OCI-LY3 (cell line): ENCODE measurements at regions not wholly inside any gene's neighbourhood (a gene's known extent, or its start where the extent isn't known, plus 50 kb on each side); places are given as distances from the start of the nearest gene placed in this dataset.
"Not testable (repeated sequence)": the region's sequence is repeated elsewhere in the genome, so short reads cannot be mapped to it uniquely, and the experiment has no call there.

ENCODE experiments used
- H2AFZ ChIP-seq: fragments of 200-600, 300-600 bp; shearing (Covaris generic); 2 replicates; pipeline ENCODE4 v1.6.0; 2014; ENCODE audit warnings: antibody characterized with exemption, low read depth, low read length
- H3K27ac ChIP-seq: fragments of 200-600, 300-600 bp; sonication (generic); 2 replicates; pipeline ENCODE4 v1.5.1; 2014; ENCODE audit warnings: mild to moderate bottlenecking, low read length, moderate library complexity, mixed read lengths
- H3K27me3 ChIP-seq: fragments of 200-600, 300-600 bp; sonication (generic); 2 replicates; pipeline ENCODE4 v1.6.1; 2014; ENCODE audit warnings: low read depth, low read length, mixed read lengths
- H3K36me3 ChIP-seq: fragments of 200-600, 300-600 bp; sonication (generic); replicated peaks from 2 replicates; pipeline ENCODE3; 2014; ENCODE audit warnings: low read depth, low read length, mixed read lengths
- H3K4me1 ChIP-seq: fragments of 300-600, 200-600 bp; sonication (generic); 2 replicates; pipeline ENCODE4 v1.6.1; 2014; ENCODE audit warnings: low read length, mixed read lengths
- H3K4me2 ChIP-seq: fragments of 200-600, 300-600 bp; sonication (generic); 2 replicates; pipeline ENCODE4 v1.6.1; 2014; ENCODE audit warnings: low read length, mixed read lengths
- H3K4me3 ChIP-seq: fragments of 300-600, 200-600 bp; sonication (generic); 2 replicates; pipeline ENCODE4 v1.5.1; 2014; ENCODE audit warnings: antibody characterized with exemption, mild to moderate bottlenecking, low read length, moderate library complexity
- H3K79me2 ChIP-seq: fragments of 300-600, 200-600 bp; shearing (Covaris generic); 2 replicates; pipeline ENCODE4 v1.6.1; 2014; ENCODE audit warnings: mild to moderate bottlenecking, low read length, mixed read lengths
- H3K9ac ChIP-seq: fragments of 300-600, 200-600 bp; shearing (Covaris generic); 2 replicates; pipeline ENCODE4 v1.6.0; 2014; ENCODE audit warnings: mild to moderate bottlenecking, low read length, moderate library complexity
- H3K9me3 ChIP-seq: fragments of 200-600, 300-600 bp; shearing (Covaris generic); 2 replicates; pipeline ENCODE4 v1.6.1; 2014; ENCODE audit warnings: low read length, mixed read lengths; ENCODE audit not compliant: insufficient read depth
- H4K20me1 ChIP-seq: fragments of 200-600, 300-600 bp; sonication (generic); 2 replicates; pipeline ENCODE4 v1.6.1; 2016; ENCODE audit warnings: low read length, mixed read lengths; ENCODE audit not compliant: insufficient read depth
- CTCF ChIP-seq: fragments of 200-600, 300-600 bp; sonication (generic); IDR thresholded peaks from 2 replicates; pipeline ENCODE4 v1.5.1; 2014; ENCODE audit warnings: antibody characterized with exemption, low read length, low read depth
- EZH2phosphoT487 ChIP-seq: fragments of 200-600 bp; shearing (Covaris generic); IDR thresholded peaks from 2 replicates; pipeline ENCODE4 v1.6.1; 2018; ENCODE audit warnings: antibody characterized with exemption, mixed run types, low read depth

GRCh38 chr2:78147466-78147865 lies 625.3 kb upstream of the LRRTM4 start:
- Histone ChIP-seq H3K4me3 (no peak overlapping the region), H2AFZ (no peak overlapping the region), H3K27ac (no peak overlapping the region), H3K9ac (no peak overlapping the region), H4K20me1 (no peaks in the 10 kb centered on the region), H3K79me2 (no peaks in the 10 kb centered on the region), H3K36me3 (no peaks in the 10 kb centered on the region), H3K4me1 (no peaks in the 10 kb centered on the region), H3K9me3 (no peaks in the 10 kb centered on the region), H3K4me2 (no peak overlapping the region), H3K27me3 (no peaks in the 10 kb centered on the region)
- no peak for TF ChIP-seq CTCF
- TF ChIP-seq EZH2phosphoT487: no peak

- no peak for TF ChIP-seq EZH2phosphoT487
- no peak for TF ChIP-seq CTCF
- Histone ChIP-seq H2AFZ (no peak overlapping the region), H3K4me2 (no peak overlapping the region)
These were observed 632.4 kb upstream of the LRRTM4 start for GRCh38 chr2:78154586-78154985.

GRCh38 chr2:78162202-78162601 lies 640.0 kb upstream of the LRRTM4 start:
- H3K4me3 ChIP-seq: no peak overlapping the region
- no peaks in the 10 kb centered on the region for H3K9me3 ChIP-seq
- no peaks in the 10 kb centered on the region for H4K20me1 ChIP-seq
- no peaks in the 10 kb centered on the region for H3K79me2 ChIP-seq
- no peak overlapping the region for H3K9ac ChIP-seq
- no peak for TF ChIP-seq EZH2phosphoT487
- TF ChIP-seq CTCF: no peak
- H3K36me3 ChIP-seq: no peaks in the 10 kb centered on the region
- no peaks in the 10 kb centered on the region for H3K4me1 ChIP-seq
- H3K27ac ChIP-seq: no peak overlapping the region
- H3K4me2 ChIP-seq: no peak overlapping the region
- no peak overlapping the region for H2AFZ ChIP-seq
- no peaks in the 10 kb centered on the region for H3K27me3 ChIP-seq

More at GRCh38 chr2:78154586-78154985, 632.4 kb upstream of the LRRTM4 start:
- H3K4me1 ChIP-seq: no peaks in the 10 kb centered on the region
- no peaks in the 10 kb centered on the region for H3K9me3 ChIP-seq
- no peaks in the 10 kb centered on the region for H3K27me3 ChIP-seq
- no peaks in the 10 kb centered on the region for H4K20me1 ChIP-seq
- H3K4me3 ChIP-seq: no peak overlapping the region
- H3K9ac ChIP-seq: no peak overlapping the region
- H3K27ac ChIP-seq: no peak overlapping the region
- H3K36me3 ChIP-seq: no peaks in the 10 kb centered on the region
- no peaks in the 10 kb centered on the region for H3K79me2 ChIP-seq

- not testable (repeated sequence) for H3K36me3 ChIP-seq, H3K4me1 ChIP-seq, H3K27ac ChIP-seq, H4K20me1 ChIP-seq, H3K9ac ChIP-seq, H3K27me3 ChIP-seq, H3K79me2 ChIP-seq, H3K9me3 ChIP-seq, H3K4me3 ChIP-seq, H3K4me2 ChIP-seq, H2AFZ ChIP-seq
These were observed 650.0 kb upstream of the LRRTM4 start for GRCh38 chr2:78172157-78172556.

- H3K27me3 ChIP-seq: no peaks in the 10 kb centered on the region
- no peak overlapping the region for H3K4me3 ChIP-seq
- no peak overlapping the region for H3K4me2 ChIP-seq
- no peaks in the 10 kb centered on the region for H3K79me2 ChIP-seq
- H2AFZ ChIP-seq: no peak overlapping the region
- no peaks in the 10 kb centered on the region for H3K4me1 ChIP-seq
- no peaks in the 10 kb centered on the region for H3K36me3 ChIP-seq
- H3K9ac ChIP-seq: no peak overlapping the region
- TF ChIP-seq CTCF: no peak
- TF ChIP-seq EZH2phosphoT487: no peak
- no peaks in the 10 kb centered on the region for H3K9me3 ChIP-seq
- H4K20me1 ChIP-seq: no peaks in the 10 kb centered on the region
- H3K27ac ChIP-seq: no peak overlapping the region
These were observed 653.5 kb upstream of the LRRTM4 start for GRCh38 chr2:78175645-78176044.
